Body of pancreas (tissue), 4 donors: ENCODE measurements at regions not wholly inside any gene's neighbourhood (a gene's known extent, or its start where the extent isn't known, plus 50 kb on each side); places are given as distances from the start of the nearest gene placed in this dataset.

Experiments used
- ATAC-seq: fragments of 150-250 bp; one replicate; pipeline ENCODE4 v1.9.1; 2016
- DNase-seq, 4 donors: peaks; one replicate each; pipeline ENCODE4 v3.0.0-alpha.2; 2019
- H3K27ac ChIP-seq, 4 donors: fragments of 200-600 bp; sonication (generic); 1 replicate in 3 of 4; 2 replicates in 1 of 4; pipeline versions ENCODE4 v1.5.1 to v1.6.1; 2016 to 2019; ENCODE audit warnings: mild to moderate bottlenecking in 1 of 4, mixed read lengths in 1 of 4, moderate library complexity in 1 of 4
- H3K27me3 ChIP-seq, 2 donors: fragments of 200-600 bp; sonication (generic); one replicate each; pipeline ENCODE4 v1.6.0; 2016; ENCODE audit warnings: mild to moderate bottlenecking in 1 of 2
- H3K36me3 ChIP-seq, 2 donors: fragments of 200-600 bp; sonication (generic); replicated peaks in 1 of 2; 2 replicates each; pipeline ENCODE4 v1.5.1; 2016; ENCODE audit warnings: low read depth in 2 of 2; ENCODE audit not compliant: insufficient read depth in 1 of 2
- H3K4me1 ChIP-seq: fragments of 200-600 bp; sonication (generic); one replicate; pipeline ENCODE4 v1.6.0; 2016
- H3K4me3 ChIP-seq, 2 donors: fragments of 200-600 bp; sonication (generic); 1 replicate in 1 of 2; 2 replicates in 1 of 2; pipeline ENCODE4 v1.5.1; 2016 to 2019
- H3K9me3 ChIP-seq, 3 donors: fragments of 200-600 bp; sonication (generic); 1 replicate in 2 of 3; 2 replicates in 1 of 3; pipeline ENCODE4 v1.5.1; 2016
- CTCF ChIP-seq, 7 experiments: fragments of 450-650 bp in 4 of 7; fragments of 200-600 bp in 3 of 7; sonication (generic) in 3 of 7; IDR thresholded peaks; one replicate each; pipeline ENCODE4 v1.5.1; 2016 to 2019; ENCODE audit warnings: antibody characterized with exemption in 7 of 7
- POLR2A ChIP-seq, 3 donors: fragments of 450-650 bp; IDR thresholded peaks; one replicate each; pipeline ENCODE4 v1.6.1; 2016; ENCODE audit warnings: antibody characterized with exemption in 3 of 3, mild to moderate bottlenecking in 2 of 3
- WGBS, 2 donors: methylation state at CpG; one replicate each; pipeline ENCODE4 v1.1.5; 2017; 5-methylcytosine and 5-hydroxymethylcytosine counted together
- intact Hi-C: fragments of 100-400 bp; cut with DNase I; formaldehyde crosslinking; loops from one replicate; pipeline ENCODE4 v1.15.1; 2023

DNA sequence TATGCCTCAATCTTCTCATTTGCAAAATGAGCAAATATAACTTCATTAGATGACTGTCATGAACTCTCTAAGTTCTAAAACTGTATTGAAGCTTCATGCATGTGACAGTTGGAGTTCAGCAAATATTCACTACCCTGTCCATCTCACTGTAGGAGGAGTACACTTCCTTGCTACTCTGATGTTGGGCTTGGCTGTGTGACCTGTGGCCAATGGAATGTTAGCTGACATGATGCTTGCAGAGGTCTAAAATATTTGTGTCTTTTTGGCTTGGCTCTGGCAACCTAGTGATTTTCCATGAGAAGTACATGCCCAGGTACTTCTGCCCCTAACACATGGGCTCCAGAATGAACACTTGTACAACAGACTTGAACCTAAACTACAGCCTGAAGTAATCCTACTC is 203.1 kb upstream of the ANKH start:
- intact Hi-C loops: no loop called here
- Histone ChIP-seq H3K9me3 (no peaks in the 10 kb centered on the region), H3K36me3 (no peaks in the 10 kb centered on the region), H3K4me1 (no peaks in the 10 kb centered on the region), H3K27me3 (no peaks in the 10 kb centered on the region), H3K4me3 (no peak overlapping the region), H3K27ac (no peak overlapping the region)
- no peak for DNase-seq
- ATAC-seq: no peak
- TF ChIP-seq POLR2A (IDR thresholded peaks at IDR 0.05) (no peak), CTCF (IDR thresholded peaks at IDR 0.05) (no peak)

GRCh38 chr5:15073453-15073852 is 201.9 kb upstream of the ANKH start:
- WGBS, 2 donors: 52 to 70% methylated on average over 3 of the region's 3 CpGs
- no peak for TF ChIP-seq CTCF (IDR thresholded peaks at IDR 0.05)
- no peak for TF ChIP-seq POLR2A (IDR thresholded peaks at IDR 0.05)
- intact Hi-C loops: no loop called here

GRCh38 chr5:15070907-15071306 is 199.3 kb upstream of the ANKH start:
- H3K9me3 ChIP-seq: no peaks in the 10 kb centered on the region
- no peak for DNase-seq
- H3K27ac ChIP-seq: no peak overlapping the region
- H3K36me3 ChIP-seq: no peaks in the 10 kb centered on the region
- no peaks in the 10 kb centered on the region for H3K4me1 ChIP-seq
- intact Hi-C loops: no loop called here
- WGBS, 2 donors: 55 to 63% methylated on average over 6 of the region's 6 CpGs
- H3K27me3 ChIP-seq: no peaks in the 10 kb centered on the region
- ATAC-seq: no peak
- TF ChIP-seq CTCF (IDR thresholded peaks at IDR 0.05) (no peak), POLR2A (IDR thresholded peaks at IDR 0.05) (no peak)
- no peak overlapping the region for H3K4me3 ChIP-seq

More at GRCh38 chr5:15073453-15073852, 201.9 kb upstream of the ANKH start:
- no peak overlapping the region for H3K4me3 ChIP-seq
- no peaks in the 10 kb centered on the region for H3K9me3 ChIP-seq
- DNase-seq (no peak), ATAC-seq (no peak)
- no peaks in the 10 kb centered on the region for H3K36me3 ChIP-seq
- no peak overlapping the region for H3K27ac ChIP-seq
- H3K4me1 ChIP-seq: no peaks in the 10 kb centered on the region
- H3K27me3 ChIP-seq: no peaks in the 10 kb centered on the region

GRCh38 chr5:15069407-15069905 is 197.9 kb upstream of the ANKH start:
- Histone ChIP-seq H3K27me3 (no peaks in the 10 kb centered on the region), H3K9me3 (no peaks in the 10 kb centered on the region), H3K4me3 (no peak overlapping the region), H3K27ac (no peak overlapping the region), H3K4me1 (no peaks in the 10 kb centered on the region), H3K36me3 (no peaks in the 10 kb centered on the region)
- ATAC-seq: no peak
- WGBS, 2 donors: 58 to 69% methylated on average over 1 of the region's 1 CpG
- TF ChIP-seq CTCF (IDR thresholded peaks at IDR 0.05) (no peak), POLR2A (IDR thresholded peaks at IDR 0.05) (no peak)
- no peak for DNase-seq
- intact Hi-C loops: no loop called here

DNA sequence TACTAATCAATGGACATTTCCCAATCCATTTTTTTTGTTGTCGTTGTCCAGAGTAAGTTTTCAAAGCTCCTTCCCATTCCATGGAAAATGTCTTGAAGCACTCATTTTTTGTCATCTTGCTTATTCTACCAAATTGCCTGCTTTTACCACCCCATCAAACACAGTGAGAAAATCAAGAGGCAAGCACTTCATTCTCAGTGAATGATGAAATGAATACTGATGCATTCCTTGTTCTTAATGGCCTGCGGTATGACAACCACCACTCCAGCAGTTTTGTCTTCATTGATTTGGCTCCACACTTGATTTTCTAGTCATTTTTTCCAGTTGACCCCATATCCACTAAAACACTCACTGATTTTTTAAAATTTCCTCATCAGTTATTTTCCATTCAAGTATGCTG is 193.5 kb upstream of the ANKH start:
- DNase-seq (no peak), ATAC-seq (no peak)
- TF ChIP-seq POLR2A (IDR thresholded peaks at IDR 0.05) (no peak), CTCF (IDR thresholded peaks at IDR 0.05) (no peak)
- Histone ChIP-seq H3K36me3 (no peaks in the 10 kb centered on the region), H3K4me3 (no peak overlapping the region), H3K9me3 (no peaks in the 10 kb centered on the region), H3K27me3 (no peaks in the 10 kb centered on the region), H3K4me1 (no peaks in the 10 kb centered on the region), H3K27ac (no peak overlapping the region)
- intact Hi-C loops: no loop called here
- 60 to 70% methylated on average over 2 of the region's 2 CpGs for WGBS, 2 donors
